ENCODE measurements at regions not wholly inside any gene's neighbourhood (a gene's known extent, or its start where the extent isn't known, plus 50 kb on each side); places are given as distances from the start of the nearest gene placed in this dataset.
A peak's percentile ranks its signal among the peaks of the same experiment; 100 is the strongest.
"Not testable (repeated sequence)": the region's sequence is repeated elsewhere in the genome, so short reads cannot be mapped to it uniquely, and the experiment has no call there.

DNA sequence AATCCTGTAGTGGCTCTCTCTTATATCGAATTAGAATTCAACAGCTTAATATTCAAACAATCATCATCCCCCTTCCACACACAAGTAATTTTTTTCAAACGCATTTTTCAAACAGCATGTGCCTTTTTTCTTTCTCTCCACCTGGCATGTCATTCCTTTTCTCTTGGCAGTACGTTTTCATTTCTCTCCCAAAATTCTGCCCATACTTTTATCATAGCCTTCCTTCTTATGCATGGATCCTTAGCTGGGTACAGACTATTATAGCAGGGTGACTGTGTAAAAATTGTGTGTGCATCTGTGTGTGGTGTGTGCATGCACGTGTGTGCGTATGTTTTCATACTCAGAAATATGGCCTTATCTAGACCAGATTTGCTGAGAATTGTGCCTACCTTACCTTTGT lies 184.3 kb downstream of the ZC3H11B start:
- no peak for DNase-seq

DNA sequence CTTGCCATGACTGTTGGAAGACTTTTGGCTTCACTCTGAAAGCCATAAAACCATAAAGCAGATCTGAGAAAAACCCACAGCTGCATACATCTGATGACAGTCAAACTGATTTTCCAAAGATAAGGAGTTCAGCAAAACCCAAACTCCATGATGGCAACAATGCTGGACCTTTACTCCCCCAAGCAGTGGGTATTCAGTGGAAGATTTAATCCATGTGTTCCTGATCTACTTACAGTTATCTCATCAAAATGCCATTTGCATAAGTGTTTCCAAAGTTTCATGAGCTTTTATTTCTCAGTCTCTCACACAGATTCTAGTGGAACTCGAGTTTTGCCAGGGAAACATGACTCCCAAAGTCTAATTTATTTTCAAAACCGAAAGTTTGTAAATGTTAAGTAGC lies 184.9 kb downstream of the ZC3H11B start:
- no peak for DNase-seq

DNA sequence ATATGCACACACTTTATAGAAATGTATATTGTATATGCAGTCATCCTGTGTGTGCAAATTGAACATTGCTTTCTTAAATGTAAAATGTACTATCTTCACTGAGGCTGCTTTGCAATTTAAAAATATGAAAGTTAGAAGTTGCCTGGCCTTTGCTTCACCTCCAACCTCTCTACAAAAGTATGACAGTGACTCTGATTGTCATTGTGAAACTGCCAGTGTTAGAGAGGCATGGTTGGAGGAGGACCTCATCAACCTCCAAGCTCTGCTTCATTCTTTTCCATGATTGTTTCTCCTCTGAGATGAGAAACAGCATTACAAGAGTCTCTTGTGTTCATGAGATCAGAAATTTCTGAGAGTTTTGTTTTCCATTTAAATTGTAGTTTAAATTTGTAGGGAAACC lies 185.5 kb downstream of the ZC3H11B start:
- no peak for DNase-seq

- no peak for DNase-seq
Measured at GRCh38 chr1:219422811-219423598, 189.9 kb downstream of the ZC3H11B start.

GRCh38 chr1:219420913-219421312 lies 192.0 kb downstream of the ZC3H11B start:
- no peak for DNase-seq

DNA sequence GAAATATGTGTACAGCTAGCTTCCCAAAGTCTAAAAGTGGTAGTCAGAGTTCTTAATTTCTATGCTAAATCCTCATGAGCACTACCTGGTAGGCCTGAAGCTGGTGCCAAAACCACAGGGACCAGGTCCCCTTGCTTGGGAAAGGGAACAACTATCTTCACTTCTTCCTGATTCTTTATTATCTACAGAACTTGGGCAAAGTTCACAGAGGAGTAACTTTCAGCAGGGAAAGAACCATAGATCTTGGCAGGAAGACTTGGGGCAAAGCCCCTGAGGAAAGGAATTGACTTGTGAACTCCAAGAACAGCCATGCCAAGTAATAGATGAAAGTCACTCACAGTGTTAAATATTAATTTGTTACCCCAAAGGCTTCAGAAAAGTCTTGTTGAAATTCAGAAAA lies 193.0 kb downstream of the ZC3H11B start:
- no peak for DNase-seq

GRCh38 chr1:219419065-219419464 lies 193.8 kb downstream of the ZC3H11B start:
- no peak for DNase-seq

- DNase-seq: no peak
Measured at GRCh38 chr1:219417610-219418009, 195.3 kb downstream of the ZC3H11B start.

DNA sequence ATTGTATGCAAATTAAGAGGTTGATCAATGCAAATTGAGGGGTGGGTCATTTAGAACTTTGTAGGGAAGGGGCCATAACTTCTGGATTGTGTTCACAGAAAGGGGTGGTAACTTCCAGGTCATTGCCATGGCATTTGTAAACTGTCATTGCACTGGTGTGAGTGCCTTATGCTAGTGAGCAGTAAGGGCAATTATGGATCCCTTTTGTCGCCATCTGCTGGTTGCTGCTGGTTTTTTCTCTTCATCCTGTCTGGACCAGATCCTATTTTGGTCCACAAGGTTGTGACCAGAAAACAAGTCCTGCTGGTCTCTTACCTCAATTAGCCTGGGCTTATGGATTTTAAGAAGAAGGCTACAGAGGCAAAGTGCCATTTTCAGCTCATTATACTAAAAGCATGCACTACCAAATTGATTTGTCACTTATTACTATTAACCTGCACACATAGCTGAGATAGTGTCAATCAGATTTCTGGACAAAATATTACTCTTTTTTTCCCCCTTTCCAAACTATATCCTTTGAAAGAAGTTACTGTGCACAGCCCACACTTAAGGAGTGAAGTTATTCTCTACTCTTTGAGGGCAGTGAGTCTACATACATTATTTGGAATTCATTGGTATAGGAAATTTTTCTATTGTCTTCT lies 196.2 kb downstream of the ZC3H11B start:
- DNase-seq: peak; percentile 68

GRCh38 chr1:219415915-219416314 lies 197.0 kb downstream of the ZC3H11B start:
- DNase-seq: no peak

DNA sequence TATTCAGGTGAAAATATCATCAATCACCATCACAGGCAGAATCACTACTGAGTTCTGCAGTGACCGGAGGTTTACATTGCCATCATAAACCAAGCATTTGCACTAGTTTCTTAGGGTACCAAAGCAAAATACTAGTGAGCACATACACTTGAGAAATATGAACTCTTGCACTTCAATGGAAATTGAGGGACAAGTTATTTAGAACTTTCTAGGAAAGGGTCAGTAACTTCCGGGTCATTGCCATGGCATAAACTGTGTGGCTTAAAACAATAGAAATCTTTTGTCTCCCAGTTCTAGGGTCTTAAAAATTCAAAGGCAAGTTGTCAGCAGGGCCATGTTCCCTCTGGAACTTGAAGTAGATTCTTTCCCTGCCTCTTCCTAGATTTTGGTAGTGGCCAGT lies 197.5 kb downstream of the ZC3H11B start:
- no peak for DNase-seq

DNA sequence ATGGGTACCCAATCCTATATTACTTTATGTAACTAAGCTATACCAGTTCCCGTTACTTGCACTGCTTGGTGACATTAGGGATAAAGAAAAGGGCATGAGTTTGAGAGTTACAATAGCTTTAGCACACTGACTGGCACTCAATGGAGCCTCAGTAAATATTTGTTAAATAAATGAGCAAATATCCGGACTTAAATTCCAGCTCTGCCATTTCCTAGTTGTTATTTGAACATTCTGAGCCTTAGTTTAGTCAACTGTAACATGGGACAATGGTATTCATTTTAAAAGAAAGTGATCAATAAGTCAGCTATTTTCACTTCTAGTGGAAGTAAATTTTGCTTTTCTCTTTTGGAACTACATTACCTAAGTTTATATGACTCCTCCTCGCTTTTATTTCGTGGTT lies 198.7 kb downstream of the ZC3H11B start:
- DNase-seq: no peak

DNA sequence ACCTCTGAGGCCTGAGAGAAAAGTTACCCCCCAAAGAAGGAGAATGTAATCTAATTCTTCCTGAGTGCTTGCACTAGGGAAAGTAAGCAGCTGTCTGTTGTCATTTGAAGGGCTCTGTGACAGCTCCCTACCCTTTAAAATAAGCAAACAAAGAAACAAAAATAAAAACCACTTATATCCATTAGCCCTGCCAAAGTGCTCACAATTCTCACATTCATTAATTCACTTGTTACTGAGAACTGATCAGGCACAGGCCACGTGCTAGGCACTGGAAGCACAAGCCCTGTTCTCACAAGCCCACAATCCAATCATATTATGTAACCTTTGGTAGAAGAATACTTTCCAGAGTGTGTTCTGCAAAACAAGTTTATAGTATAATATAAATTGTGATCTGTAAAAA lies 199.4 kb downstream of the ZC3H11B start:
- DNase-seq: no peak

DNA sequence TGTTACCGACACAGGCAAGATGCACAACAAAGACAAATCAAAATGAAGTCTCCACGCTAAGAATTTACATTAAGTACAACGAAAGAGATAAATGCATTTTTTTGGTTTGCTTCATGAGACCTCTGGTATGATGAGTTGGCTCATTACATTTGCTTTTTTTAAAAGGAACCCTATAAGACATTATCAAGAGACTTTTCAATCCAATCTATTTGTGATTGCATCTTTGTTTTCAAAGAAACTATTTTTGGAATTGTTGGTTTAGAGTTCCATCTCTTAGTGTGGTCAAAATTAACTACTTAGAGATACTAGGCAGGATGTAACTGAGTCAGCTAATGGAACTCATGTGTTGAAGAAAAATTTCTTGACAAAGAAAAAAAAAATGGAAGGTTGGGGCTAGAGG lies 200.1 kb downstream of the ZC3H11B start:
- DNase-seq: no peak

DNA sequence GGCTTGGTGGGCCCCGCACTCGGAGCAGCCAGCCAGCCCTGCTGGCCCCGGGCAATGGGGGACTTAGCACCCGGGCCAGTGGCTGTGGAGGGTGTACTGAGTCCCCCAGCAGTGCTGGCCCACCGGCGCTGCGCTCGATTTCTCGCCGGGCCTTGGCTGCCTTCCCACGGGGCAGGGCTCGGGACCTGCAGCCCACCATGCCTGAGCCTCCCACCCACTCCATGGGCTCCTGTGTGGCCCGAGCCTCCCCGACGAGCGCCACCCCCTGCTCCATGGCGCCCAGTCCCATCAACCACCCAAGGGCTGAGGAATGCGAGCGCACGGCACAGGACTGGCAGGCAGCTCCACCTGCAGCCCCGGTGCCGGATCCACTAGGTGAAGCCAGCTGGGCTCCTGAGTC lies 202.2 kb downstream of the ZC3H11B start:
- not testable (repeated sequence) for DNase-seq

DNA sequence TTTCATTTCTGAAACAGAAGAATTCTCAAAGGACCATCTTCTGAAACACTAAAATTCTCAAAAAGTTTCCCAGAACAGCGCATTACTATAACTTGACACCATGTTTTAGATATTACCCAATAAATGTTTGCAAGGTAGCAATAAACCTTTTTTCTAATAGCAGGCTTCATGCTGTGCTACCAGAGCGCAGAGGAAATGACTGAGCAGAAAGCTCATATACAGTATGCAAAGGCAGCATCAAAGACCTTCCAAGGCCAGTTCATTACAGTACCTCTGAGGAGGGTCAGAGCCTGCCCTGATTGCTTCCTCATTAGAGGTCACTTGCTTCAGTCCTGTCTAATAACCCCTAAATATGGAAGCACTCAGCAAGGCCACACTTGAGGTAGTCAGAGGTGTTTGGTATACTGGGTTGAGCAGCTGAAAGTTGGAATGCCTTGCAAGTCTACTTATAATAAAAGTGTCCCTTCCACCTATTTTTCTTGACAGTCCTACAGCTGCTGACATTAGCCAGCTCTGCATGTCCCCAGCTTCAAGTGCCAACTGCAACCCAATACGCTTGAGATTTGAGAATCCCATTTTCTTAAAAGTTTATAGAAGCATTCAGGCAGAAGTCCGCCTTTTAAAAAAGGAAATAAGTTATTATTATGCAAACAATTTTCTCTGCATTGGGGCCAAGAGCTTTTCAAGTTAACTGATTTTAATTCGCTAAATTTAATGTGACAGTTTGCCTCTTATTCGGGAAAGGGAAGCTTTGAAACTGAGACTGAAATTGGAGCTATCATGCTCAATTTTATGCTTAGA lies 207.2 kb downstream of the ZC3H11B start:
- DNase-seq: no peak

DNA sequence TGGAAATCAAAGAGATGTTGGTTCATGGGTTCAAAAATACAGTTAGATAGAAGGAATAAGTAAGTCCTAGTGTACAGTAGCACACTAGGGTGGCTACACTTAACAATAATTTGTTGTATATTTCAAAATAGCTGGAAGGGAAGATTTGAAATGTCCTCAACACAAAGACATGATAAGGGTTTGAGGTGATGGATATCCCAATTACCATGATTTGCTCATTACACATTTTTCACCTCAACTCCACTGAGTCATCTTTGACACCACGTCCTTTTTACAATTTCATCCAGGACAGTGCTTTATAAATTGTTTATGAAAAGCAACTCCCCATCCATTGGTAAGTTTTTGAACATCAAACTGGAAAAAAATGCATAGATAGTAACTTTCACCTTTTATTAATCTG lies 208.3 kb downstream of the ZC3H11B start:
- DNase-seq: no peak

GRCh38 chr1:219402925-219403324 lies 210.0 kb downstream of the ZC3H11B start:
- DNase-seq: no peak

- DNase-seq: no peak
Measured at GRCh38 chr1:219401724-219402625, 210.9 kb downstream of the ZC3H11B start.

DNA sequence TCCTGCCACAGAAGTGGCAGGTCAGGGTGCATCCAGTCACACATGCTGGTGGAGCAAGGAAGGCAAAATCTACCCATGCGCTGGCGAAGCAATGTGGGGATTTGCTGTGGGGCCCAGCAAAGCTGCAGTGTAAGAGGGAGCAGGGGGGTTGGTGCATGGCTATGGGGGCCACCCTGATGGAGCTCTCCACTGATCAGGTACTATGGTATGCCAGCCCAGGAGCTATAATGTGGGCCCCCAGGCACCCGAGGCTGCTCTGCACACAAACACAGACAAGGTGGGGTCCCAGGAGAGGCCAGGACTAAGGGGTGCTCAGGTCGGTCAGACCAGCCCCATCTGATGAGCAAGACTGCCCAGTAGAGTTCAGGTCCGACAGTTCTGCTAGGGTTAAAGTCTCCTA lies 213.5 kb downstream of the ZC3H11B start:
- no peak for DNase-seq

DNA sequence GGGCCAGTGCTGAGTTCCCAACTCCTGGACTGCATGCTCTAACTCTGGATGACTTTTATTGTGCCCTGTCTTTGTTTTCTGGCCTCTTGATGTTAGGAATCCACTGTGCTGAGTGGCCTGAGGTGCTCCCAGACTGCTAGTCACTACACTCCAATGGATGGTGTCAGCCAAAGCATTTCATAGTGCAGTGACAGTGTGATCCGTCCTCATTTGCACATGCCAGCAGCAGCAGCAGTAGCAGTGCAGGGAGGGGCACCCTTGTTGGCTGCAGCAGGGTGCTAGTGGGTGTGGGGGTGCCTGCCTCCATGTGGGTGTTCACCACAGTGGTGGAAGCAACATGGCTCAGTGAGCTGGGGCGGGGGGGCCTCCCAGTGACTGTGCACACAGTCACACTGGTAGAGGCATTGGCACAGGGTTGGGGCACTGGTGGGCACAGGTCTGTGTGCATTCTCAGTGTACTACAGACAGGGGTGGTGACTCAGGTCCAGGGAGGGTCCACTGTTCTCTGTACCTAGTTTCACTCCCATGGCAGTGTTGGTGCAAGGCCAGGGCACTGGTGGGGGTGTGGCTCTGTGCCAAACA lies 214.0 kb downstream of the ZC3H11B start:
- DNase-seq: no peak

DNA sequence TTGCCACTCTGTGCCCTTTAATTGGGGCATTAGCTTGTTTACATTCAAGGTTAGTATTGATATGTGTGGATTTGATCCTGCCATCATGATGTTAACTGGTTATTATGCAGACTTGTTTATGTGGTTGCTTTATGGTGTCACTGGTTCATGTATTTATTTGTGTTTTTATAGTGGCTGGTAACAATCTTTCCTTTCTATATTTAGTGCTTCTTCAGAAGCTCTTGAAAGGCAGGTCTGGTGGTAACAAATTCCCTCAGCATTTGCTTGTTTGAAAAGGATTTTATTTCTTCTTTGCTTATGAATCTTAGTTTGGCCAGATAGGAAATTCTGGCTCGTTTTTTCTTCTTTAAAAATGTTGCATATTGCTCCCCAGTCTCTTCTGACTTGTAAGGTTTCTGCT lies 215.4 kb downstream of the ZC3H11B start:
- no peak for DNase-seq
